Endothelial cell (in vitro differentiated cells): ENCODE measurements at regions not wholly inside any gene's neighbourhood (a gene's known extent, or its start where the extent isn't known, plus 50 kb on each side); places are given as distances from the start of the nearest gene placed in this dataset.

Experiments
- DNase-seq: peaks from one replicate; pipeline ENCODE4 v3.0.0; 2021; ENCODE audit warnings: low spot score
- H3K27ac Mint-ChIP-seq: one replicate; pipeline ENCODE4 v1.8.0; 2021; ENCODE audit warnings: mixed read lengths, inconsistent platforms; ENCODE audit not compliant: unreplicated experiment
- H3K27me3 Mint-ChIP-seq: one replicate; pipeline ENCODE4 v1.8.0; 2021; ENCODE audit warnings: mild to moderate bottlenecking, moderate library complexity, mixed read lengths, inconsistent platforms; ENCODE audit not compliant: unreplicated experiment
- H3K36me3 Mint-ChIP-seq: one replicate; pipeline ENCODE4 v1.8.0; 2021; ENCODE audit warnings: mild to moderate bottlenecking, low read depth, mixed read lengths, inconsistent platforms; ENCODE audit not compliant: unreplicated experiment
- H3K4me1 Mint-ChIP-seq: one replicate; pipeline ENCODE4 v1.8.0; 2021; ENCODE audit warnings: mild to moderate bottlenecking, mixed read lengths, inconsistent platforms; ENCODE audit not compliant: unreplicated experiment
- H3K4me3 Mint-ChIP-seq: one replicate; pipeline ENCODE4 v1.8.0; 2021; ENCODE audit warnings: mild to moderate bottlenecking, mixed read lengths, inconsistent platforms; ENCODE audit not compliant: unreplicated experiment
- H3K9me3 Mint-ChIP-seq: one replicate; pipeline ENCODE4 v1.8.0; 2021; ENCODE audit warnings: mixed read lengths, inconsistent platforms; ENCODE audit not compliant: unreplicated experiment
- CTCF ChIP-seq: fragments of 200-600 bp; sonication (generic); IDR thresholded peaks from one replicate; pipeline ENCODE4 v1.5.0; 2021; ENCODE audit warnings: antibody characterized with exemption; ENCODE audit not compliant: unreplicated experiment

- Mint-ChIP-seq H3K4me1 (no peaks in the 10 kb centered on the region), H3K9me3 (peaks cover 40% of the 10 kb centered on the region), H3K36me3 (peaks cover 6% of the 10 kb centered on the region), H3K4me3 (peak overlapping the region; percentile 65), H3K27ac (no peak overlapping the region), H3K27me3 (no peaks in the 10 kb centered on the region)
- DNase-seq = no peak
- TF ChIP-seq CTCF = no peak
Observed at GRCh38 chr18:78319961-78320360, 659.7 kb upstream of the SALL3 start.

DNA sequence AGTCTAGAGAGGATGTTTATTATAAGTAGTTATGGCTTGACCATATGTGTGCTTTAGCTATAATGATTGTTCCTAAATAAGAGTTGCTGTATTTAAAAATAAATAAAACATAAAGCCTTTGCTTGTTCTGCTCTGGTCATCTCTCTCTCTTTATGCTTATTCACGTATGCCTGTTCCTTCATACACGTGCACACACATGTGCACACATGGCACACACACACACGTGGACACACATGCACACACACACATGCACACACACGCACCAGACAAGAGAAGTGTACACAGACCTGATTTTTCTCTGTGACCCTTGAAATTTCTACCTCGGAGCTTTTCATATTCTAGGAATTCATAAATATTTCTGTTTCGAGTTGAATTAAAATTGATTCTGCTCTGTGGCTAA, 658.2 kb upstream of the SALL3 start:
- Mint-ChIP-seq H3K27ac (no peak overlapping the region), H3K27me3 (no peaks in the 10 kb centered on the region), H3K36me3 (peaks cover 10% of the 10 kb centered on the region), H3K4me1 (no peaks in the 10 kb centered on the region), H3K9me3 (peaks cover 48% of the 10 kb centered on the region), H3K4me3 (no peak overlapping the region)
- DNase-seq = no peak
- TF ChIP-seq CTCF = no peak

DNA sequence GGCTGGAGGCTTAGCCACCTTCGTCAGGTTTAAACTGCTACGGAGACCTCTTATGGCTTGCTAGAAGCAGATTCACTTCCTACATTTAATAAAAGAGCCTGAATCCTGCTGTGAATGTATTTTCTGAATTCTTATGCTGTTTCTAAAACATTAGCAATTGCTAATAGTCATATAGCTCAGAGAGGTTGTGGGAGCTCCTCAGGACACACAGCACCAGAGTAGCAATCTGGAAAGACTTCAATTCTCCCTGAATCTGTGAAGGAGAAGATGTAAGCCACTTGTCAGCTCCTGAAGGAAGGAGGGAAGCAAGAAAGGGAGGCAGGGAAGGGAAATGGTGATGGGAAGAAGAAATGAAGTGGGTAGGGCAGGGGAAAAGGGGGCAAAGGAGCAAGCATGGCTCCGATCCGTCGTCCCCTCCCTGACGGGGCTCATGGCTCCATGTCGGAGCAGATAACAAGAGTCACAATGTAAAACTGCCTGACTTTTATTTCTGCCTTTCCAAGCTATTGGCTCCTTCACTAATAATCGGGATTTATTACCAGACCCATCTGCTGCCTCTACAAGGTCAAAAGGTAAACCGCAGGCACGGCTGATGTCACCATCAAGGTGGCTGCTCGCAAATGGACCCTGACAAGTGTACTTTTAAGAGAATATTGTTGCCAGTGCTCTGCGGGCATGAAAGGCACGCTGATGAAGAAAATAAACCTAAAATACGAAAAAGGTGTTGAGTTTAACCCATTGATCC, 656.0 kb upstream of the SALL3 start:
- no peak for TF ChIP-seq CTCF
- Mint-ChIP-seq H3K4me3 (no peak overlapping the region), H3K9me3 (peaks cover 55% of the 10 kb centered on the region), H3K36me3 (peaks cover 13% of the 10 kb centered on the region), H3K4me1 (no peaks in the 10 kb centered on the region), H3K27me3 (no peaks in the 10 kb centered on the region), H3K27ac (no peak overlapping the region)
- DNase-seq = no peak

DNA sequence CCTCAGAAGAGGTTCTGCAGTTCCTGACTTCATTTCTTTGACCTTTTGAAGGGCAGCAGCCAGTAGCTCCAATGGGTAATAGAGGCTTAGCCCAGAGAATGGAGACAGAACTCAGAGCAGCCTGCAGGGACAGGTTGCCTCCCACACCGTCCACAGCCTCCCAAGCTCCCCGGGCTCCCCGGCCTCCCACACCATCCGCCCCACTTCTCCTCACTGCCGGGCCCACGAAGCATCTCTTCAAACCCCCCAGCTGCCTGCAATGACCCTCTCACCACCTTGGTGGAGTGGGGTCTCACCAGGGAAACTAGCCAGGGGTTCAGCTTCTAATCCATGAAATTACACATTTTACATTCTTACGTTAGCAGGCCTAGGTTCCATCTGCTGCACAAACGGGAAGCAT, 652.0 kb upstream of the SALL3 start:
- H3K27me3 Mint-ChIP-seq = no peaks in the 10 kb centered on the region
- no peaks in the 10 kb centered on the region for H3K4me1 Mint-ChIP-seq
- peaks cover 26% of the 10 kb centered on the region for H3K9me3 Mint-ChIP-seq
- H3K4me3 Mint-ChIP-seq = no peak overlapping the region
- no peak overlapping the region for H3K27ac Mint-ChIP-seq
- H3K36me3 Mint-ChIP-seq = peaks cover 8% of the 10 kb centered on the region
- TF ChIP-seq CTCF = no peak
- no peak for DNase-seq

- Mint-ChIP-seq H3K4me1 (no peaks in the 10 kb centered on the region), H3K27ac (no peak overlapping the region)
Observed at GRCh38 chr18:78330766-78331165, 648.9 kb upstream of the SALL3 start.

More at GRCh38 chr18:78330766-78331165, 648.9 kb upstream of the SALL3 start:
- Mint-ChIP-seq H3K36me3 (peaks cover 13% of the 10 kb centered on the region), H3K27me3 (no peaks in the 10 kb centered on the region), H3K9me3 (peaks cover 32% of the 10 kb centered on the region), H3K4me3 (no peak overlapping the region)
- TF ChIP-seq CTCF = no peak
- DNase-seq = no peak
